ENCODE measurements at regions not wholly inside any gene's neighbourhood (a gene's known extent, or its start where the extent isn't known, plus 50 kb on each side); places are given as distances from the start of the nearest gene placed in this dataset.

- Histone ChIP-seq H2AFZ (ENCODE audit: low read length) (no peak overlapping the region), H3K27ac (ENCODE audit: low read depth, low read length) (no peak overlapping the region), H3K27me3 (replicated peaks in 1 of 4; ENCODE audit: control insufficient read depth in 3 of 4, extremely low read depth in 1 of 4, insufficient read depth in 3 of 4, low read length in 3 of 4) (no peaks in the 10 kb centered on the region), H4K5ac (ENCODE audit: insufficient read length, low read depth, low read length) (no peak overlapping the region), H3K79me1 (ENCODE audit: low read depth, low read length) (no peaks in the 10 kb centered on the region), H2BK5ac (ENCODE audit: low read depth, low read length) (no peak overlapping the region), H4K91ac (replicated peaks; ENCODE audit: insufficient read length, low read length) (no peak overlapping the region), H3K18ac (ENCODE audit: extremely low read depth, low read length) (no peak overlapping the region), H3K4me3 (ENCODE audit: extremely low read depth in 1 of 4, insufficient read depth in 2 of 4, low read depth in 3 of 4, low read length in 4 of 4) (no peak overlapping the region), H2BK20ac (ENCODE audit: low read length) (no peak overlapping the region), H2BK15ac (ENCODE audit: low read length) (no peak overlapping the region), H4K8ac (ENCODE audit: extremely low read depth, insufficient read depth, low read length) (no peak overlapping the region), H2AK5ac (ENCODE audit: low read depth, low read length) (no peak overlapping the region), H3K23me2 (ENCODE audit: low read depth, low read length) (no peaks in the 10 kb centered on the region), H4K20me1 (replicated peaks in 1 of 2; ENCODE audit: control insufficient read depth in 1 of 2, insufficient read depth in 2 of 2, low read length in 2 of 2) (no peaks in the 10 kb centered on the region), H3K9me3 (ENCODE audit: insufficient read depth in 2 of 2, low read depth in 1 of 2, low read length in 1 of 2) (no peaks in the 10 kb centered on the region), H2BK120ac (replicated peaks; ENCODE audit: low read depth, low read length) (no peak overlapping the region), H3K9ac (replicated peaks in 1 of 4; ENCODE audit: extremely low read depth in 1 of 4, low read depth in 3 of 4, low read length in 3 of 4) (no peak overlapping the region), H3K79me2 (ENCODE audit: control insufficient read depth in 1 of 2, insufficient read depth in 2 of 2, low read length in 2 of 2) (no peaks in the 10 kb centered on the region), H3K56ac (replicated peaks; ENCODE audit: insufficient read length, low read depth, low read length) (no peak overlapping the region), H2BK12ac (ENCODE audit: low read depth, low read length) (no peak overlapping the region), H3K4ac (replicated peaks; ENCODE audit: insufficient read length, low read depth, low read length) (no peak overlapping the region), H3K4me1 (replicated peaks in 1 of 4; ENCODE audit: control insufficient read depth in 3 of 4, insufficient read depth in 4 of 4, low read length in 3 of 4) (no peaks in the 10 kb centered on the region), H3K4me2 (ENCODE audit: insufficient read depth in 1 of 2, low read depth in 2 of 2, low read length in 2 of 2) (no peak overlapping the region), H3K14ac (ENCODE audit: insufficient read length) (no peak overlapping the region), H3K23ac (ENCODE audit: insufficient read length) (no peak overlapping the region), H3K36me3 (ENCODE audit: control insufficient read depth in 2 of 4, insufficient read depth in 4 of 4, low read length in 3 of 4) (0 out of 8 replicates have a peak, but pooled peaks cover 0 to 2% (median 0%) of the 10 kb centered on the region in 4 experiments)
- ChIA-PET POLR2A (ENCODE audit: partially characterized antibody) (no interaction called here), CTCF (ENCODE audit: partially characterized antibody) (no interaction called here)
- FAIRE-seq (no peak), DNase-seq (ENCODE audit: low read depth in 1 of 2, low spot score in 2 of 2) (no peak)
- WGBS, 2 experiments (ENCODE audit: extremely low coverage in 1 of 2, insufficient coverage in 1 of 2, insufficient read length in 1 of 2, insufficient replicate concordance in 2 of 2, low coverage in 1 of 2, low lambda C conversion rate in 2 of 2, missing lambda C conversion rate in 1 of 2): 71% methylated on average over 6 of the region's 6 CpGs; no CpG with 5 or more reads in 1 of the 2 experiments
- TF ChIP-seq USF2 (IDR thresholded peaks at IDR 0.05; ENCODE audit: low read length) (no peak), TAF1 (IDR thresholded peaks at IDR 0.05; ENCODE audit: low read depth, low read length) (no peak), SIRT6 (IDR thresholded peaks at IDR 0.05; ENCODE audit: low read length) (no peak), POU5F1 (IDR thresholded peaks at IDR 0.05; ENCODE audit: low read depth, low read length) (no peak), MAFK (IDR thresholded peaks at IDR 0.05; ENCODE audit: low read depth, low read length) (no peak), JUND (IDR thresholded peaks at IDR 0.05; ENCODE audit: low read length) (no peak), SP4 (IDR thresholded peaks at IDR 0.05; ENCODE audit: low read length) (no peak), RXRA (IDR thresholded peaks at IDR 0.05; ENCODE audit: insufficient read depth, low read depth, low read length) (no peak), HDAC2 (IDR thresholded peaks at IDR 0.05; ENCODE audit: borderline replicate concordance in 1 of 2, low read depth in 2 of 2, low read length in 2 of 2) (no peak), TAF7 (optimal IDR thresholded peaks at IDR 0.05; ENCODE audit: borderline replicate concordance, low read depth, low read length) (no peak), RNF2 (IDR thresholded peaks at IDR 0.05; ENCODE audit: borderline replicate concordance, low read depth, low read length, missing control alignments, poor library complexity, severe bottlenecking) (no peak), CHD2 (IDR thresholded peaks at IDR 0.05; ENCODE audit: low read length) (no peak), PHF8 (conservative IDR thresholded peaks at IDR 0.05; ENCODE audit: low read depth, low read length) (no peak), GTF2F1 (IDR thresholded peaks at IDR 0.05; ENCODE audit: borderline replicate concordance, low read depth, low read length) (no peak)
Measured at GRCh38 chr13:74414458-74414857, 280.3 kb upstream of the KLF12 start.
